ENCODE measurements at regions not wholly inside any gene's neighbourhood (a gene's known extent, or its start where the extent isn't known, plus 50 kb on each side); places are given as distances from the start of the nearest gene placed in this dataset.

- DNase-seq = no peak
Observed at GRCh38 chr4:23390246-23390645, 499.6 kb downstream of the PPARGC1A start.

GRCh38 chr4:23388699-23389395 is 501.0 kb downstream of the PPARGC1A start:
- no peak for DNase-seq

- DNase-seq = no peak
Observed at GRCh38 chr4:23388255-23388654, 501.6 kb downstream of the PPARGC1A start.

GRCh38 chr4:23384741-23385140 is 505.1 kb downstream of the PPARGC1A start:
- DNase-seq = no peak

GRCh38 chr4:23382879-23383278 is 507.0 kb downstream of the PPARGC1A start:
- DNase-seq = no peak

- no peak for DNase-seq
Observed at GRCh38 chr4:23374259-23374658, 515.6 kb downstream of the PPARGC1A start.

GRCh38 chr4:23373261-23373660 is 516.6 kb downstream of the PPARGC1A start:
- peak; percentile 25 for DNase-seq

- no peak for DNase-seq
Observed at GRCh38 chr4:23371533-23371932, 518.3 kb downstream of the PPARGC1A start.

GRCh38 chr4:23369331-23369730 is 520.5 kb downstream of the PPARGC1A start:
- no peak for DNase-seq

- no peak for DNase-seq
Observed at GRCh38 chr4:23368081-23368697, 521.7 kb downstream of the PPARGC1A start.

GRCh38 chr4:23366557-23366906 is 523.3 kb downstream of the PPARGC1A start:
- DNase-seq = no peak

- no peak for DNase-seq
Observed at GRCh38 chr4:23365871-23366556, 523.8 kb downstream of the PPARGC1A start.

- no peak for DNase-seq
Observed at GRCh38 chr4:23365086-23365485, 524.8 kb downstream of the PPARGC1A start.

- no peak for DNase-seq
Observed at GRCh38 chr4:23364167-23364566, 525.7 kb downstream of the PPARGC1A start.

- DNase-seq = no peak
Observed at GRCh38 chr4:23361453-23361852, 528.4 kb downstream of the PPARGC1A start.

GRCh38 chr4:23360718-23361117 is 529.1 kb downstream of the PPARGC1A start:
- DNase-seq = no peak

- DNase-seq = no peak
Observed at GRCh38 chr4:23355258-23355657, 534.6 kb downstream of the PPARGC1A start.

GRCh38 chr4:23353200-23353599 is 536.6 kb downstream of the PPARGC1A start:
- no peak for DNase-seq

- no peak for DNase-seq
Observed at GRCh38 chr4:23348789-23349498, 540.9 kb downstream of the PPARGC1A start.

- DNase-seq = no peak
Observed at GRCh38 chr4:23337292-23337691, 552.6 kb downstream of the PPARGC1A start.

- DNase-seq = peak; percentile 22
Observed at GRCh38 chr4:23333946-23334878, 555.6 kb downstream of the PPARGC1A start.

- DNase-seq = no peak
Observed at GRCh38 chr4:23333556-23333945, 556.3 kb downstream of the PPARGC1A start.
